Adrenal gland (tissue), 9 donors: ENCODE measurements at regions not wholly inside any gene's neighbourhood (a gene's known extent, or its start where the extent isn't known, plus 50 kb on each side); places are given as distances from the start of the nearest gene placed in this dataset.
A peak's percentile ranks its signal among the peaks of the same experiment; 100 is the strongest.

ENCODE experiments used
- DNase-seq, 7 donors: peaks; one replicate each; pipeline ENCODE4 v3.0.0-alpha.2; 2019 to 2020
- H3K27ac ChIP-seq, 5 donors: fragments of 200-600 bp; sonication (generic) in 4 of 5; 1 replicate in 3 of 5; 2 replicates in 2 of 5; pipeline versions ENCODE4 v1.5.1 to v1.8.0; 2016 to 2020; ENCODE audit warnings: mild to moderate bottlenecking in 1 of 5
- H3K27me3 ChIP-seq: fragments of 200-600 bp; 2 replicates; pipeline ENCODE4 v1.8.0; 2021
- H3K36me3 ChIP-seq, 2 donors: fragments of 200-600 bp; replicated peaks in 1 of 2; 1 replicate in 1 of 2; 2 replicates in 1 of 2; pipeline versions ENCODE4 v1.5.1 to v1.8.0; 2018 to 2022
- H3K4me1 ChIP-seq, 2 donors: fragments of 200-600 bp; replicated peaks in 1 of 2; 1 replicate in 1 of 2; 2 replicates in 1 of 2; pipeline versions ENCODE4 v1.5.1 to v1.8.0; 2018 to 2021
- H3K4me3 ChIP-seq, 4 donors: fragments of 200-600 bp; sonication (generic) in 3 of 4; one replicate each; pipeline ENCODE4 v1.5.1; 2016 to 2018
- H3K9me3 ChIP-seq, 3 donors: fragments of 200-600 bp; sonication (generic) in 1 of 3; replicated peaks in 1 of 3; 1 replicate in 2 of 3; 2 replicates in 1 of 3; pipeline versions ENCODE4 v1.5.1 to v1.8.0; 2016 to 2021
- POLR2A ChIP-seq, 2 donors: fragments of 450-650 bp; IDR thresholded peaks; one replicate each; pipeline ENCODE4 v1.6.1; 2017; ENCODE audit warnings: antibody characterized with exemption in 2 of 2, mild to moderate bottlenecking in 2 of 2, moderate library complexity in 1 of 2
- WGBS, 4 donors: extraction: QIAGEN DNeasy Blood & Tissue Kit in 2 of 4; methylation state at CpG; one replicate each; pipeline versions ENCODE4 v1.1.5 to v1.1.7; 2013 to 2017; 5-methylcytosine and 5-hydroxymethylcytosine counted together
- intact Hi-C, 2 donors: fragments of 100-400 bp; cut with DNase I; formaldehyde crosslinking; loops; one replicate each; pipeline versions ENCODE4 v1.14.1 to v1.15.0; 2022 to 2023
- TF ChIP-seq, protein P1 (sequence below), 6 experiments: fragments of 450-650 bp in 4 of 6; fragments of 200-600 bp in 2 of 6; sonication (generic) in 1 of 6; IDR thresholded peaks; 1 replicate in 5 of 6; 2 replicates in 1 of 6; pipeline versions ENCODE4 v1.5.1 to v1.8.0; 2016 to 2021; ENCODE audit warnings: antibody characterized with exemption in 6 of 6, mild to moderate bottlenecking in 2 of 6, moderate library complexity in 1 of 6
- donor health status: healthy with polysubstance abuse.
- donor health status: Bipolar disorder and iron deficiency.
- donor health status: DM: yes; HTN: yes; CAD: no.
- donor health status: DM: no; HTN: no; CAD: no.
- donor health status: DM: no; HTN: no; CAD: no.

DNA sequence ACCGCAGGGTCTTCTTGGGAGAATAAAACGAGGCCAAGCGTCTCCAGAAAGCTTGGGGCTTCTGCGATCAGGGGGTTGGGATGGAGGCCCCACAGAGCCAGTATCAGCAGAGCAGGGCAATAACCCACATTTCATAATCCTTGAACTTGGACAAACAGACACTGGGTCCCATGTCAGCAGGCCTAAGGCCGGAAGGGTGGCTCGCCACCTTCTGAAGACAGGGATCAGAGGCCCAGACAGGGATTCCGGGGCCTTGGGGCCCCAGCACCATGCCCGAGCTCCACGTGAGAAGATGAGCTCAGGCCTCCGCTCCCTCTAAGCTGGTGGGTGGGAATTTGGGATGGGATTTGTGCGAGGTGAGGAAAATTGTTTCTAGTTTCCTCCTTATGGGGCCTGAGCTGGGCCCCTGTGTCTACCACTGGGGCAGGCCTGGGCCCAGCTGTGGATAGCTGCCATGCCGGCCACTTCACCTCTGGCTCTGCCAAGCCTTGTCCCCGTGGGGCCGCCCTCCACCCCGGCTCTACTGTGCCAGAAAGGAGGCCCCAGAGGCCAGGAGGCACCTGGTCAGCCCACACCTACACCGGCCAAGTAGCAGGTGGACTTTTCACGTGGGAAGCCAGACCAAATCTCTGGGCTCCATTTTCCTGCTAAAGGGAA is 67.2 kb upstream of the DLK1 start:
- WGBS, 4 donors: 76 to 100% (median 89%) methylated on average over 7 to 17 of the region's 17 CpGs
- Histone ChIP-seq H3K4me1 (peaks cover 5 to 19% of the 10 kb centered on the region in 2 donors), H3K27me3 (no peaks in the 10 kb centered on the region), H3K9me3 (no peaks in the 10 kb centered on the region), H3K27ac (peak overlapping the region in 2 of 5 donors; percentile 81 to 90), H3K4me3 (no peak overlapping the region), H3K36me3 (no peaks in the 10 kb centered on the region)
- DNase-seq: no peak
- TF ChIP-seq, protein P1, sequence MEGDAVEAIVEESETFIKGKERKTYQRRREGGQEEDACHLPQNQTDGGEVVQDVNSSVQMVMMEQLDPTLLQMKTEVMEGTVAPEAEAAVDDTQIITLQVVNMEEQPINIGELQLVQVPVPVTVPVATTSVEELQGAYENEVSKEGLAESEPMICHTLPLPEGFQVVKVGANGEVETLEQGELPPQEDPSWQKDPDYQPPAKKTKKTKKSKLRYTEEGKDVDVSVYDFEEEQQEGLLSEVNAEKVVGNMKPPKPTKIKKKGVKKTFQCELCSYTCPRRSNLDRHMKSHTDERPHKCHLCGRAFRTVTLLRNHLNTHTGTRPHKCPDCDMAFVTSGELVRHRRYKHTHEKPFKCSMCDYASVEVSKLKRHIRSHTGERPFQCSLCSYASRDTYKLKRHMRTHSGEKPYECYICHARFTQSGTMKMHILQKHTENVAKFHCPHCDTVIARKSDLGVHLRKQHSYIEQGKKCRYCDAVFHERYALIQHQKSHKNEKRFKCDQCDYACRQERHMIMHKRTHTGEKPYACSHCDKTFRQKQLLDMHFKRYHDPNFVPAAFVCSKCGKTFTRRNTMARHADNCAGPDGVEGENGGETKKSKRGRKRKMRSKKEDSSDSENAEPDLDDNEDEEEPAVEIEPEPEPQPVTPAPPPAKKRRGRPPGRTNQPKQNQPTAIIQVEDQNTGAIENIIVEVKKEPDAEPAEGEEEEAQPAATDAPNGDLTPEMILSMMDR (IDR thresholded peaks at IDR 0.05): no peak
- no peak for TF ChIP-seq POLR2A (IDR thresholded peaks at IDR 0.05)
- intact Hi-C loops: loop anchor here (5.0 to 10.0 kb wide), 5 partner anchors 168 to 965 kb away; partner anchors contain the start of gene MEG3 (in 1 of the 2)

DNA sequence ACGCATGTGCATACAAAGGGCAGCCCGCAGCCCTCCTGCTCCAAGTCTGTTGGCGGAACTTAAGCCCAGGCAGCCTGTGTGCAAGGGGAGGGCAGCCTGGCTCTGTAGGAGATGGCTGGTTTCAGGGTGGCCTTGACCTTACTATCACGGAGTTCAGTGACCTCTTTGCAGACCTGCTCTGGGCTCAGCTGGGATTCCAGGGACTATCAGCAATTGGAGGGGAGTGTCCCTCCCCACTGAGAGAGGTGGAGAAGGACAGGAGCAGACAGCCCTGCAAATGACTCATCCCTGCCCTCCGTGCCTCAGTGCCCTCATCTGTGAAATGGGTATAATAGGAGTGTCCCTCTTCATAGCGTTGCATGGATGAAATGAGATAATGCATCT is 66.2 kb upstream of the DLK1 start:
- Histone ChIP-seq H3K27ac (peak overlapping the region; percentile 45 to 90 (median 66)), H3K4me1 (peaks cover 10 to 24% of the 10 kb centered on the region in 2 donors), H3K27me3 (no peaks in the 10 kb centered on the region), H3K4me3 (no peak overlapping the region), H3K36me3 (no peaks in the 10 kb centered on the region), H3K9me3 (no peaks in the 10 kb centered on the region)
- peak in 5 of 7 donors; percentile 59 to 78 (median 74) for DNase-seq
- no peak for TF ChIP-seq POLR2A (IDR thresholded peaks at IDR 0.05)
- TF ChIP-seq, protein P1 (IDR thresholded peaks at IDR 0.05): no peak
- 59 to 71% (median 61%) methylated on average over 6 of the region's 6 CpGs for WGBS, 4 donors
- intact Hi-C loops: loop anchor here in 1 of 2 donors (5.0 kb wide), 1 partner anchor 167 kb away; the partner anchor contains the start of gene MEG3

DNA sequence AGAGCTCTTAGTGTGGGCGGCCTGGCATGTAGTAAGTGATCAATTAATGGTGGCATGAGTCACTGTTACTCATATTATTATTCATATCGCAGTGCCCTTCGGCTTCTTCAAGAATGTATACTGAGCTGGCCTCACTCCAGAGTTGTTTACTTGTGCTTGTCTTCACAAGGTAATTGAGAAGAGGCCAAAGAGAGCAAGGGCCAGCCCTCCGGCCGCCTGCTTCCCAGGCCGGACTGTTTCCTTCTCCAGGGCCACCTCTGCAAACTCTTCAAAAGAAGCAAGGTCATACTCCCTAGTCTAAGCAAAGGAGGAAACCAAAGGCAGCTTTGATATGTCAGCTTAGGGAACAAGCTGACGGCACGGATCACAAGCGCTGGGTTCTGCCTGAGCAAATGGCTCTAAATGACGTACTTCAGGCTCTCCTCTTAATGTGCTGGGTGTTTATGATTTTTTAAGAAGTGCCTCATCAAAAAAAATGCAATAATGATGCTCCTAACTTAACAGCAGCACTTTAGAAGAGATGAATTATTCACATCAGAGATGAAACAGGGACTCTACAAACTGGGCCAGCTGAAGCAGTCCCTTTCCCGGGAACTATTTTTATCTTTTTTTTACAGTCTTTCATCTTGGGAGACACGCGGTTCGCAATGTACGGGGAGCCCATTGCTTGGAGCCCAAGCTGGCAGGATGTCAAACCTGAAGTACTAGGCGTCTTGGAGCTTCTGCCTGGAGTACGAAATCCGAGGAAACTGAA is 65.6 kb upstream of the DLK1 start:
- H3K27me3 ChIP-seq: no peaks in the 10 kb centered on the region
- intact Hi-C loops: loop anchor here in 1 of 2 donors (5.0 kb wide), 1 partner anchor 166 kb away; the partner anchor contains the start of gene MEG3
- peak in 6 of 7 donors; percentile 42 to 84 (median 74) for DNase-seq
- peaks cover 16 to 29% of the 10 kb centered on the region in 2 donors for H3K4me1 ChIP-seq
- peak overlapping the region; percentile 45 to 90 (median 66) for H3K27ac ChIP-seq
- no peak overlapping the region for H3K4me3 ChIP-seq
- TF ChIP-seq, protein P1 (IDR thresholded peaks at IDR 0.05): no peak
- peak in 1 of 2 donors; percentile 32 for TF ChIP-seq POLR2A (IDR thresholded peaks at IDR 0.05)
- WGBS, 4 donors: 35 to 54% (median 40%) methylated on average over 16 to 18 of the region's 18 CpGs
- H3K36me3 ChIP-seq: no peaks in the 10 kb centered on the region
- H3K9me3 ChIP-seq: no peaks in the 10 kb centered on the region
